ENCODE measurements at regions not wholly inside any gene's neighbourhood (a gene's known extent, or its start where the extent isn't known, plus 50 kb on each side); places are given as distances from the start of the nearest gene placed in this dataset.

DNA sequence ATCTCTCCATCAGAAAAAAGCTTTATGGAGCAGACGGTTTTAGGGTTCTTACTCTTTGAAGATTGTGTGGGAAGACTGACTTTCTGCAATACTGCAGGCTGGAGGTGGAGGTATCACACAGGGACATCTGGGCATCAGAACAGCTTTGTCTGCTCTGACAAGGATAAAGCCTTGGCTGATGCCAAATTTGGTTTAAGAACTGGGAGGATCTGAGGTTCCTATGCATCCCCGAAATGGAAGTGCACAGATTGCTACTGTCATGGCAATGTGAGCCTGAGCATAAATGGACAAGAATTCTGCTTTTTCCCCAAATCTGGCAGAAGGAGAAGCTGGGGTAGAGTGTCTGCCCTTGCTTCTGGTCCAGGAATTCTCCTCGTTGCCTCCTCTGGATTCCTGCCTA is 424.3 kb downstream of the SLC4A3 start:
- Histone ChIP-seq H3K4me2 (ENCODE audit: low read length) (no peak overlapping the region), H3K9me3 (ENCODE audit: insufficient read depth, low read depth, low read length) (no peaks in the 10 kb centered on the region), H3K9ac (ENCODE audit: low read length) (no peak overlapping the region), H3K79me2 (ENCODE audit: insufficient read depth, low read length) (no peaks in the 10 kb centered on the region), H4K20me1 (ENCODE audit: insufficient read depth, low read length) (no peaks in the 10 kb centered on the region), H2AFZ (ENCODE audit: low read depth, low read length) (no peak overlapping the region), H3K27me3 (ENCODE audit: insufficient read depth, low read length) (no peaks in the 10 kb centered on the region), H3K27ac (ENCODE audit: low read depth, low read length) (no peak overlapping the region), H3K4me3 (ENCODE audit: insufficient read depth, low read depth, low read length) (no peak overlapping the region), H3K4me1 (ENCODE audit: insufficient read depth, low read length) (no peaks in the 10 kb centered on the region), H3K36me3 (ENCODE audit: insufficient read depth, low read length) (no peaks in the 10 kb centered on the region)
- Mint-ChIP-seq H3K4me3 (ENCODE audit: unreplicated experiment) (no peak overlapping the region), H3K4me1 (ENCODE audit: low read depth, unreplicated experiment) (peaks cover 8% of the 10 kb centered on the region), H3K36me3 (ENCODE audit: low read depth, unreplicated experiment) (no peaks in the 10 kb centered on the region), H3K9me3 (ENCODE audit: unreplicated experiment) (peaks cover 3% of the 10 kb centered on the region), H3K27ac (ENCODE audit: unreplicated experiment) (no peak overlapping the region), H3K27me3 (ENCODE audit: low read depth, unreplicated experiment) (no peaks in the 10 kb centered on the region)
- DNase-seq (ENCODE audit: low read depth), result no peak
- FAIRE-seq, result no peak
- TF ChIP-seq EZH2 (IDR thresholded peaks at IDR 0.05; ENCODE audit: insufficient read depth, low read length), result no peak
- TF ChIP-seq, protein P1, sequence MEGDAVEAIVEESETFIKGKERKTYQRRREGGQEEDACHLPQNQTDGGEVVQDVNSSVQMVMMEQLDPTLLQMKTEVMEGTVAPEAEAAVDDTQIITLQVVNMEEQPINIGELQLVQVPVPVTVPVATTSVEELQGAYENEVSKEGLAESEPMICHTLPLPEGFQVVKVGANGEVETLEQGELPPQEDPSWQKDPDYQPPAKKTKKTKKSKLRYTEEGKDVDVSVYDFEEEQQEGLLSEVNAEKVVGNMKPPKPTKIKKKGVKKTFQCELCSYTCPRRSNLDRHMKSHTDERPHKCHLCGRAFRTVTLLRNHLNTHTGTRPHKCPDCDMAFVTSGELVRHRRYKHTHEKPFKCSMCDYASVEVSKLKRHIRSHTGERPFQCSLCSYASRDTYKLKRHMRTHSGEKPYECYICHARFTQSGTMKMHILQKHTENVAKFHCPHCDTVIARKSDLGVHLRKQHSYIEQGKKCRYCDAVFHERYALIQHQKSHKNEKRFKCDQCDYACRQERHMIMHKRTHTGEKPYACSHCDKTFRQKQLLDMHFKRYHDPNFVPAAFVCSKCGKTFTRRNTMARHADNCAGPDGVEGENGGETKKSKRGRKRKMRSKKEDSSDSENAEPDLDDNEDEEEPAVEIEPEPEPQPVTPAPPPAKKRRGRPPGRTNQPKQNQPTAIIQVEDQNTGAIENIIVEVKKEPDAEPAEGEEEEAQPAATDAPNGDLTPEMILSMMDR (IDR thresholded peaks at IDR 0.05; ENCODE audit: insufficient read depth, low read depth, low read length), result no peak

DNA sequence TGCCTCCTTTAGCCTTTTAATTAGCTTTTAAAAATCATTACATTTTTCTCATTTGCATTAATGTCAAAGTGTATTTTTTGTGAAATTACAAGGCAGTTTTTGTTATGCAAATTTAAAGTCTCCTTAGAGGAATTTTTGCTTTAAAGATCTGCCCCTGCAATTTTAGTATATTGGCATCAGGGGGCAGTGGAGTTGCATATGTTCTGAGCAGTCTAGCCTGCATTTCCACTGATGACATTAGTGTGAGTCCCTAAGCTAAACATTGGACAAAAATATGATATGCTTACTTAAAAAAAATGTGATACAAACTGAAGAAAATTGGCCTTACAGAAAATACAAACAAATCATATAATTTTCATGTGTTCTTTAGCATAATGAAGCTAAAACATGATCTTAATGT is 426.5 kb downstream of the SLC4A3 start:
- TF ChIP-seq, protein P1 (IDR thresholded peaks at IDR 0.05; ENCODE audit: insufficient read depth, low read depth, low read length), result no peak
- TF ChIP-seq EZH2 (IDR thresholded peaks at IDR 0.05; ENCODE audit: insufficient read depth, low read length), result no peak
- no peak for FAIRE-seq
- Histone ChIP-seq H3K4me1 (ENCODE audit: insufficient read depth, low read length) (no peaks in the 10 kb centered on the region), H4K20me1 (ENCODE audit: insufficient read depth, low read length) (no peaks in the 10 kb centered on the region), H3K36me3 (ENCODE audit: insufficient read depth, low read length) (no peaks in the 10 kb centered on the region), H3K4me2 (ENCODE audit: low read length) (no peak overlapping the region), H3K9ac (ENCODE audit: low read length) (no peak overlapping the region), H3K79me2 (ENCODE audit: insufficient read depth, low read length) (no peaks in the 10 kb centered on the region), H3K4me3 (ENCODE audit: insufficient read depth, low read depth, low read length) (no peak overlapping the region), H3K27ac (ENCODE audit: low read depth, low read length) (no peak overlapping the region), H3K27me3 (ENCODE audit: insufficient read depth, low read length) (no peaks in the 10 kb centered on the region), H3K9me3 (ENCODE audit: insufficient read depth, low read depth, low read length) (no peaks in the 10 kb centered on the region), H2AFZ (ENCODE audit: low read depth, low read length) (no peak overlapping the region)
- DNase-seq (ENCODE audit: low read depth), result no peak
- H3K4me3 Mint-ChIP-seq (ENCODE audit: unreplicated experiment), result no peak overlapping the region
- peaks cover 4% of the 10 kb centered on the region for H3K9me3 Mint-ChIP-seq (ENCODE audit: unreplicated experiment)
- H3K27ac Mint-ChIP-seq (ENCODE audit: unreplicated experiment), result no peak overlapping the region
- no peaks in the 10 kb centered on the region for H3K27me3 Mint-ChIP-seq (ENCODE audit: low read depth, unreplicated experiment)
- H3K4me1 Mint-ChIP-seq (ENCODE audit: low read depth, unreplicated experiment), result peaks cover 2% of the 10 kb centered on the region
- no peaks in the 10 kb centered on the region for H3K36me3 Mint-ChIP-seq (ENCODE audit: low read depth, unreplicated experiment)

DNA sequence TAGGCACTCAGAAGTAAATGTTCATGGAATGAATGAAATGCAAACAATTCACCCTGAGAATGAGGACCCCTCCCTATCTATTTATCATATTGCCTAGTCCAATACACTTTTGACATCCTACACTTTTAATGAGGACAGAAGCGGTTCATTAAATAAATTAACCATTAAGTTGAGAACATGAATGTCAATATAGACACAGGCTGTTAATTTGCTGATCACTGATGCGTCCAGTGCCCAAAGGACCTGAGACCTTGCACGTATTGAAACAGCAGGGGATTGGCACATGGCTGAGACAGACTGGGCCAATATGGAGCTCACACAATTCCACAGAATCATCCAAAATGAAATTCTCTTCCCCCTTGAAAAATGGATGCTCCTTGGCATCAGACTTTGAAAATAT is 430.0 kb downstream of the SLC4A3 start:
- H3K4me2 ChIP-seq (ENCODE audit: low read length), result no peak overlapping the region
- Mint-ChIP-seq H3K4me3 (ENCODE audit: unreplicated experiment) (no peak overlapping the region), H3K4me1 (ENCODE audit: low read depth, unreplicated experiment) (no peaks in the 10 kb centered on the region), H3K9me3 (ENCODE audit: unreplicated experiment) (peaks cover 4% of the 10 kb centered on the region), H3K27me3 (ENCODE audit: low read depth, unreplicated experiment) (no peaks in the 10 kb centered on the region), H3K36me3 (ENCODE audit: low read depth, unreplicated experiment) (no peaks in the 10 kb centered on the region), H3K27ac (ENCODE audit: unreplicated experiment) (no peak overlapping the region)
- no peak overlapping the region for H2AFZ ChIP-seq (ENCODE audit: low read depth, low read length)
- no peaks in the 10 kb centered on the region for H3K9me3 ChIP-seq (ENCODE audit: insufficient read depth, low read depth, low read length)
- H4K20me1 ChIP-seq (ENCODE audit: insufficient read depth, low read length), result no peaks in the 10 kb centered on the region
- no peaks in the 10 kb centered on the region for H3K36me3 ChIP-seq (ENCODE audit: insufficient read depth, low read length)
- H3K4me3 ChIP-seq (ENCODE audit: insufficient read depth, low read depth, low read length), result no peak overlapping the region
- H3K27me3 ChIP-seq (ENCODE audit: insufficient read depth, low read length), result no peaks in the 10 kb centered on the region
- H3K4me1 ChIP-seq (ENCODE audit: insufficient read depth, low read length), result no peaks in the 10 kb centered on the region
- no peak for TF ChIP-seq EZH2 (IDR thresholded peaks at IDR 0.05; ENCODE audit: insufficient read depth, low read length)
- TF ChIP-seq, protein P1 (IDR thresholded peaks at IDR 0.05; ENCODE audit: insufficient read depth, low read depth, low read length), result no peak
- DNase-seq (ENCODE audit: low read depth) (no peak), FAIRE-seq (no peak)
- H3K9ac ChIP-seq (ENCODE audit: low read length), result no peak overlapping the region
- H3K79me2 ChIP-seq (ENCODE audit: insufficient read depth, low read length), result no peaks in the 10 kb centered on the region
- H3K27ac ChIP-seq (ENCODE audit: low read depth, low read length), result no peak overlapping the region
